Calu3 (cell line): ENCODE measurements at regions not wholly inside any gene's neighbourhood (a gene's known extent, or its start where the extent isn't known, plus 50 kb on each side); places are given as distances from the start of the nearest gene placed in this dataset.
A peak's percentile ranks its signal among the peaks of the same experiment; 100 is the strongest.

ENCODE experiments used
- BruUV-seq: library from RNA; stranded (reverse); fragments of 400-500 nt; replicated peaks from 2 replicates; lab custom pipeline; 2021; lab: Mats Ljungman, UMichigan
- CTCF ChIA-PET: fragments of 300-600 bp; sonication (Branson Sonifier 250); formaldehyde crosslinking; loops from one replicate; lab custom pipeline; 2022; ENCODE audit warnings: antibody characterized with exemption; lab: Charles Lee
- DNase-seq: peaks from one replicate; pipeline ENCODE4 v3.0.0; 2022
- H3K27ac Mint-ChIP-seq: one replicate; pipeline ENCODE4 v1.8.0; 2022; ENCODE audit warnings: mixed read lengths; ENCODE audit not compliant: unreplicated experiment
- H3K27me3 Mint-ChIP-seq: one replicate; pipeline ENCODE4 v1.8.0; 2022; ENCODE audit warnings: mixed read lengths; ENCODE audit not compliant: unreplicated experiment
- H3K36me3 Mint-ChIP-seq: one replicate; pipeline ENCODE4 v1.8.0; 2022; ENCODE audit warnings: mild to moderate bottlenecking, moderate library complexity, mixed read lengths; ENCODE audit not compliant: insufficient read depth, unreplicated experiment
- H3K4me1 Mint-ChIP-seq: one replicate; pipeline ENCODE4 v1.8.0; 2022; ENCODE audit warnings: mild to moderate bottlenecking, low read depth, mixed read lengths; ENCODE audit not compliant: unreplicated experiment
- H3K4me3 Mint-ChIP-seq: one replicate; pipeline ENCODE4 v1.8.0; 2022; ENCODE audit warnings: mild to moderate bottlenecking, low read depth, moderate library complexity, mixed read lengths; ENCODE audit not compliant: unreplicated experiment
- H3K9me3 Mint-ChIP-seq: one replicate; pipeline ENCODE4 v1.8.0; 2022; ENCODE audit warnings: low read depth, mixed read lengths; ENCODE audit not compliant: unreplicated experiment
- intact Hi-C: fragments of 100-400 bp; cut with micrococcal nuclease; formaldehyde crosslinking; loops from one replicate; pipeline ENCODE4 v1.10.0; 2022; ENCODE audit not compliant: unreplicated experiment
- TF ChIP-seq, protein P1 (sequence below): fragments of 200-600 bp; IDR thresholded peaks from one replicate; pipeline ENCODE4 v1.8.0; 2022; ENCODE audit warnings: antibody characterized with exemption; ENCODE audit not compliant: unreplicated experiment

DNA sequence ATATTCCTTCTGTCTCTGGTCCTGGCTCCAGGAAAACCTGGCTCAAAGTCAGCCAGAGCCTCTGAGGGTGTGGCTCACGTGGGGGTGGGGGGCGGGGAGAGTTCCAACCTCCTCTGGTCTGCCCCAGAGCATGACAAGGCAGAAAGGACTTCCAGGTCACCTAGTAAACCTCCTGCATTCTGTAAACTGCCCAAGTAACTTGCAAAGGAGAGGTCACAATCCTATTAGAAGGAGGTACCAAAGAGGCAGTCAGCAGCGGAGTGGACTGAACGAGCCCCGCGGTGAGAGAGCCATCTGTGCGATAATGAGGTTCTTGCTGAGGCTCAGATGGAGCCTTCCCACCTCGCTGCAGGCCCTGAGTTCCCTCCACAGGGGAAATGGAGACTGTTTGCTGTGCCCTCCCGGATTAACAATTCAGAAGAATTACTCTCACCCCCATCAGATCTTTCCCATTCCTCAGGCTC, 58.9 kb upstream of the GATA6 start:
- H3K36me3 Mint-ChIP-seq, result no peaks in the 10 kb centered on the region
- peaks cover 36% of the 10 kb centered on the region for H3K4me1 Mint-ChIP-seq
- no peak overlapping the region for H3K27ac Mint-ChIP-seq
- H3K9me3 Mint-ChIP-seq, result no peaks in the 10 kb centered on the region
- TF ChIP-seq, protein P1, sequence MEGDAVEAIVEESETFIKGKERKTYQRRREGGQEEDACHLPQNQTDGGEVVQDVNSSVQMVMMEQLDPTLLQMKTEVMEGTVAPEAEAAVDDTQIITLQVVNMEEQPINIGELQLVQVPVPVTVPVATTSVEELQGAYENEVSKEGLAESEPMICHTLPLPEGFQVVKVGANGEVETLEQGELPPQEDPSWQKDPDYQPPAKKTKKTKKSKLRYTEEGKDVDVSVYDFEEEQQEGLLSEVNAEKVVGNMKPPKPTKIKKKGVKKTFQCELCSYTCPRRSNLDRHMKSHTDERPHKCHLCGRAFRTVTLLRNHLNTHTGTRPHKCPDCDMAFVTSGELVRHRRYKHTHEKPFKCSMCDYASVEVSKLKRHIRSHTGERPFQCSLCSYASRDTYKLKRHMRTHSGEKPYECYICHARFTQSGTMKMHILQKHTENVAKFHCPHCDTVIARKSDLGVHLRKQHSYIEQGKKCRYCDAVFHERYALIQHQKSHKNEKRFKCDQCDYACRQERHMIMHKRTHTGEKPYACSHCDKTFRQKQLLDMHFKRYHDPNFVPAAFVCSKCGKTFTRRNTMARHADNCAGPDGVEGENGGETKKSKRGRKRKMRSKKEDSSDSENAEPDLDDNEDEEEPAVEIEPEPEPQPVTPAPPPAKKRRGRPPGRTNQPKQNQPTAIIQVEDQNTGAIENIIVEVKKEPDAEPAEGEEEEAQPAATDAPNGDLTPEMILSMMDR, result no peak
- H3K27me3 Mint-ChIP-seq, result no peaks in the 10 kb centered on the region
- no TSS peak for BruUV-seq
- intact Hi-C loops, result no loop called here
- no peak overlapping the region for H3K4me3 Mint-ChIP-seq
- DNase-seq, result no peak
- CTCF ChIA-PET, result no interaction called here

DNA sequence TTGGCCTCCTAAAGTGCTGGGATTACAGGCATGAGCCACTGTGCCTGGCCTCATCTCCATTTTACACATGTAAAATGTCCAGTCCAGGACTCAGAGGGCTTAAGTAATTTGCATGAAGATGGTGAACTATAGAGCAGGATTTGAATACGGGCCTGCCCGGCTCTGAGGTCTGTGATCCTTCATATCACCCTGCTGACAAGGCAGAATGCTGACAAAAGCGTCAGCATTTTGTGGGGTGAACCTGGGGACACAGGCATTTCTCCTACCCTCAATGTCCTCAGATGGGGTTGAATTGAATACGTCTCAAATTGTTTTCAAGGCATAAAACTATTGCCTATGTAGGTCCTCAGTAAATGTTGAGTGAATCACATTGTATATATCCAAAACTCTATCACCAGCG, 57.2 kb upstream of the GATA6 start:
- intact Hi-C loops, result no loop called here

DNA sequence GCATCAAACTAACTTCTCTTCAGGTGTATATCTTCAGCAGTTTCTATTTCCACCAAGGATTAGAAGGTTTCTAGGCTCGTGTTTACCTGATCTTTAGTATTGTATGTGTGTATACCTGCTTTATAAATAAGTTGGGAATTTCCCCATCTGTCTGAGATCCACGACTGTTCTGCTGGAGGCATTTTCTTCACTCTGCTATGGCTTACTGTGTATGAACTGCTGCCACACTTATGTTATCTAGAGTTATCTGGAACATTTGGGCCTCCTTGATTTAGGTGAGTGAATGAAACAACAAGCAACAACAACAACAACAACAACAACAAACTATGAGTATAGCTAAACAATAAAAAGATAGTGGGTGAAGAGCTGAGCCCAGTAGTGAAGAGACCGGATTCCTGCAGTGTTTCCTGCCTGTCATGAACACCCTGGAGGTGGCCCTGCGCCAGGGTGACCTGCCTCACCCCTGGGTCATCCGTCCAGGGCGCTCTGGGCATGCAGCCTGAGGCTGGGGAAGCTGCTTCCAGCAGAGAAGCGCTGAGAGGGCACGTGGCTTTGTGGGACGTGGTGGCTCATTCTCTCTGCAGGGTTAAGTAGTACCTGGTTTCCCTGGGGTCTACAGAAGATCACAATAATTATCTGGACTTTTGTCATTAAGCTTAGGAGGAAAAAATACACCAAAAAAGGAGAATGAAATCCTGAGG, 56.1 kb upstream of the GATA6 start:
- no TSS peak for BruUV-seq
- Mint-ChIP-seq H3K27me3 (no peaks in the 10 kb centered on the region), H3K27ac (no peak overlapping the region), H3K4me3 (no peak overlapping the region), H3K36me3 (no peaks in the 10 kb centered on the region), H3K9me3 (no peaks in the 10 kb centered on the region), H3K4me1 (peaks cover 27% of the 10 kb centered on the region)
- intact Hi-C loops, result no loop called here
- CTCF ChIA-PET, result interaction anchor here (0.5 kb wide), 1 partner anchor 152 kb away, joined by 4 read pairs; no protein-coding TSS in a partner anchor
- DNase-seq, result no peak
- TF ChIP-seq, protein P1, result no peak

More for the DNA sequence above, 57.2 kb upstream of the GATA6 start:
- H3K4me1 Mint-ChIP-seq, result peaks cover 28% of the 10 kb centered on the region
- CTCF ChIA-PET, result no interaction called here
- TF ChIP-seq, protein P1, result no peak
- H3K27me3 Mint-ChIP-seq, result no peaks in the 10 kb centered on the region
- no TSS peak for BruUV-seq
- H3K9me3 Mint-ChIP-seq, result no peaks in the 10 kb centered on the region
- H3K36me3 Mint-ChIP-seq, result no peaks in the 10 kb centered on the region
- no peak overlapping the region for H3K27ac Mint-ChIP-seq
- DNase-seq, result no peak
- no peak overlapping the region for H3K4me3 Mint-ChIP-seq

DNA sequence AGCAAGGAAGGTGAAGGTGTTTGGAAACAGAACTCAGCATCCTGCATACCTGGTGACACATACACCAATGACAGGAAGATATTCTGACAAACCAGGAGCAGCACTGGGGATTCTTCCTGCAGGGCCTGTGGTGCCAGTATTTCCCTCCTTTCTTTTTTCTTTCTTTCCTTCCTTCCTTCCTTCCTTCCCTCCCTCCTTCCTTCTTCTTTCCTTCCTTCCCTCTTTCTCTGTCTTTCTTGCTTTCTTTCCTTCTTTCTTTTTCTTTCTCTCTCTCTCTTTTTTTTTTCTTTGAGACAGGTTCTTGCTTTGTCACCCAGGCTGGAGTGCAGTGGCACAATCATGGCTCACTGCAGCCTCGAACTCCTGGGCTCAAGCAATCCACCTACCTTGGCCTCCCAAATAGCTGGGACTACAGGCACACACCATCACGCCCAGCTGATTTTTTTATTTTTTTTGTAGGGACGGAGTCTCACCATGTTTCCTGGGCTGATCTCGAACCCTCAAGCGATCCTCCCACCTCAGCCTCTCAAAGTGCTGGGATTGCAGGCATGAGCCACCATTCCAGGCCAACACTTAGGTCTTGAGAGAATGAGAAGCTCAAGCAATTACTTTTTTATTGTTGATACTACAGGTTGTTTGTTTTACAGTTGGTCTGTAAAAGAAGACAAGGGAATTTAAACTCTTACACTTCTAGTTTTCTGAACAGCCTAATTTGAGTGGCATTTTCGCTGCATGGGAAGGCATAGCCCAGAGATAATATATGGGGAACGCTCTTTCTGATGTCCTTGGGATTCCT, 54.7 kb upstream of the GATA6 start:
- intact Hi-C loops, result no loop called here
- H3K4me1 Mint-ChIP-seq, result peaks cover 27% of the 10 kb centered on the region
- H3K27me3 Mint-ChIP-seq, result no peaks in the 10 kb centered on the region
- H3K4me3 Mint-ChIP-seq, result no peak overlapping the region
- CTCF ChIA-PET, result interaction anchor here (0.6 kb wide), 1 partner anchor 15 kb away, joined by 3 read pairs; no protein-coding TSS in a partner anchor
- TF ChIP-seq, protein P1, result no peak
- DNase-seq, result no peak
- no TSS peak for BruUV-seq
- peak overlapping the region; percentile 40 for H3K27ac Mint-ChIP-seq
- H3K36me3 Mint-ChIP-seq, result no peaks in the 10 kb centered on the region
- no peaks in the 10 kb centered on the region for H3K9me3 Mint-ChIP-seq
